Neural cell (in vitro differentiated cells): ENCODE measurements at regions not wholly inside any gene's neighbourhood (a gene's known extent, or its start where the extent isn't known, plus 50 kb on each side); places are given as distances from the start of the nearest gene placed in this dataset.

ENCODE experiments used
- H2AFZ ChIP-seq: fragments of 200-600, 300-800 bp; sonication (generic), shearing (Covaris generic); 2 replicates; pipeline ENCODE4 v1.6.0; 2014; ENCODE audit warnings: low read depth, mild to moderate bottlenecking, antibody characterized with exemption, low read length, moderate library complexity
- H3F3A ChIP-seq: fragments of 200-600 bp; shearing (Covaris generic); 2 replicates; pipeline ENCODE4 v1.6.1; 2016; ENCODE audit warnings: mild to moderate bottlenecking, moderate library complexity, mixed read lengths, antibody characterized with exemption, low read length; ENCODE audit not compliant: insufficient read depth, poor library complexity, severe bottlenecking
- H3K27ac ChIP-seq: fragments of 200-600, 300-800 bp; sonication (generic), shearing (Covaris generic); 2 replicates; pipeline ENCODE4 v1.5.1; 2014; ENCODE audit warnings: mild to moderate bottlenecking, low read length, moderate library complexity
- H3K27me3 ChIP-seq: fragments of 300-800, 200-600 bp; sonication (generic), shearing (Covaris generic); 2 replicates; pipeline ENCODE4 v1.6.0; 2014; ENCODE audit warnings: mild to moderate bottlenecking, low read depth, low read length, moderate library complexity; ENCODE audit not compliant: insufficient read depth
- H3K36me3 ChIP-seq: fragments of 300-800, 200-600 bp; sonication (generic), shearing (Covaris generic); 2 replicates; pipeline ENCODE4 v1.5.1; 2014; ENCODE audit warnings: mild to moderate bottlenecking, antibody characterized with exemption, low read length, moderate library complexity; ENCODE audit not compliant: insufficient read depth
- H3K4me2 ChIP-seq: fragments of 300-800, 200-600 bp; sonication (generic), shearing (Covaris generic); 2 replicates; pipeline ENCODE4 v1.6.0; 2014; ENCODE audit warnings: mild to moderate bottlenecking, low read length
- H3K4me3 ChIP-seq: fragments of 300-800, 200-600 bp; sonication (generic), shearing (Covaris generic); 2 replicates; pipeline ENCODE4 v1.5.1; 2014; ENCODE audit warnings: mild to moderate bottlenecking, low read length, moderate library complexity
- H3K79me2 ChIP-seq: fragments of 200-600 bp; shearing (Covaris generic); replicated peaks from 2 replicates; pipeline ENCODE4 v1.6.0; 2014; ENCODE audit warnings: mild to moderate bottlenecking, low read length, moderate library complexity; ENCODE audit not compliant: insufficient read depth
- H3K9ac ChIP-seq: fragments of 300-800, 200-600 bp; sonication (generic), shearing (Covaris generic); 2 replicates; pipeline ENCODE4 v1.6.1; 2016; ENCODE audit warnings: mild to moderate bottlenecking, low read length, mixed read lengths
- H3K9me2 ChIP-seq: fragments of 200-600 bp; shearing (Covaris generic); 2 replicates; pipeline ENCODE4 v1.6.1; 2016; ENCODE audit warnings: mild to moderate bottlenecking, low read length, mixed read lengths; ENCODE audit not compliant: insufficient read depth
- H3K9me3 ChIP-seq: fragments of 200-600, 300-800 bp; sonication (generic), shearing (Covaris generic); 2 replicates; pipeline ENCODE4 v1.6.1; 2016; ENCODE audit warnings: mild to moderate bottlenecking, mixed run types, low read length, moderate library complexity, mixed read lengths
- H4K20me1 ChIP-seq: fragments of 200-600 bp; shearing (Covaris generic); 2 replicates; pipeline ENCODE4 v1.6.1; 2016; ENCODE audit warnings: mild to moderate bottlenecking, mixed run types; ENCODE audit not compliant: insufficient read depth
- CTCF ChIP-seq: fragments of 450-650 bp; IDR thresholded peaks from 2 replicates; pipeline ENCODE4 v1.5.1; 2014; ENCODE audit warnings: antibody characterized with exemption, mild to moderate bottlenecking, moderate library complexity; ENCODE audit not compliant: poor library complexity, severe bottlenecking
- EP300 ChIP-seq: fragments of 450-650 bp; conservative IDR thresholded peaks from 2 replicates; pipeline ENCODE4 v1.6.1; 2014; ENCODE audit warnings: antibody characterized with exemption, mild to moderate bottlenecking, moderate library complexity; ENCODE audit not compliant: poor library complexity, severe bottlenecking
- EZH2 ChIP-seq: fragments of 200-600, 300-800 bp; shearing (Covaris generic), sonication (generic); IDR thresholded peaks from 2 replicates; pipeline ENCODE4 v1.6.1; 2014; ENCODE audit warnings: antibody characterized with exemption, low read length, borderline replicate concordance, mild to moderate bottlenecking; ENCODE audit not compliant: insufficient read depth, poor library complexity, severe bottlenecking
- MXI1 ChIP-seq: fragments of 450-650 bp; conservative IDR thresholded peaks from 2 replicates; pipeline ENCODE4 v1.6.1; 2014; ENCODE audit warnings: antibody characterized with exemption, mild to moderate bottlenecking; ENCODE audit not compliant: poor library complexity, severe bottlenecking
- POLR2AphosphoS5 ChIP-seq: IDR thresholded peaks from 2 replicates; pipeline ENCODE4 v1.6.1; 2012
- RAD21 ChIP-seq: fragments of 450-650 bp; conservative IDR thresholded peaks from 2 replicates; pipeline ENCODE4 v1.6.1; 2014; ENCODE audit warnings: antibody characterized with exemption, mild to moderate bottlenecking, moderate library complexity
- REST ChIP-seq: IDR thresholded peaks from 2 replicates; pipeline ENCODE4 v1.6.1; 2012; ENCODE audit warnings: borderline replicate concordance
- SMC3 ChIP-seq: fragments of 450-650 bp; conservative IDR thresholded peaks from 2 replicates; pipeline ENCODE4 v1.6.1; 2014; ENCODE audit warnings: antibody characterized with exemption, mild to moderate bottlenecking, moderate library complexity; ENCODE audit not compliant: poor library complexity
- TAF1 ChIP-seq: IDR thresholded peaks from 2 replicates; pipeline ENCODE4 v1.6.1; 2012; ENCODE audit warnings: low read depth

- Histone ChIP-seq H3K4me3 (no peak overlapping the region), H3K79me2 (no peaks in the 10 kb centered on the region), H3K9me2 (no peaks in the 10 kb centered on the region), H3K27ac (no peak overlapping the region), H2AFZ (no peak overlapping the region), H4K20me1 (no peaks in the 10 kb centered on the region), H3K36me3 (no peaks in the 10 kb centered on the region), H3K9ac (no peak overlapping the region), H3K9me3 (no peaks in the 10 kb centered on the region), H3K27me3 (peaks cover 40% of the 10 kb centered on the region), H3K4me2 (no peak overlapping the region), H3F3A (no peaks in the 10 kb centered on the region)
- TF ChIP-seq POLR2AphosphoS5 = no peak
These were observed 668.7 kb upstream of the SLC35B3 start for GRCh38 chr6:9103876-9104521.

GRCh38 chr6:9101920-9102319, 666.6 kb upstream of the SLC35B3 start:
- H3K9me3 ChIP-seq = no peaks in the 10 kb centered on the region
- no peaks in the 10 kb centered on the region for H3F3A ChIP-seq
- H2AFZ ChIP-seq = no peak overlapping the region
- H3K4me2 ChIP-seq = no peak overlapping the region
- H3K79me2 ChIP-seq = no peaks in the 10 kb centered on the region
- TF ChIP-seq RAD21 = no peak
- no peak for TF ChIP-seq EZH2
- TF ChIP-seq CTCF = no peak
- no peak for TF ChIP-seq MXI1
- no peak for TF ChIP-seq REST
- TF ChIP-seq SMC3 = no peak
- no peak for TF ChIP-seq POLR2AphosphoS5
- no peak for TF ChIP-seq EP300
- no peak for TF ChIP-seq TAF1
- no peak overlapping the region for H3K9ac ChIP-seq
- no peaks in the 10 kb centered on the region for H4K20me1 ChIP-seq
- no peaks in the 10 kb centered on the region for H3K36me3 ChIP-seq
- no peaks in the 10 kb centered on the region for H3K9me2 ChIP-seq
- no peak overlapping the region for H3K27ac ChIP-seq
- no peak overlapping the region for H3K4me3 ChIP-seq
- peaks cover 59% of the 10 kb centered on the region for H3K27me3 ChIP-seq
